H1 (cell line): ENCODE measurements at regions not wholly inside any gene's neighbourhood (a gene's known extent, or its start where the extent isn't known, plus 50 kb on each side); places are given as distances from the start of the nearest gene placed in this dataset.

Experiments used
- FOSL1 ChIP-seq: IDR thresholded peaks from 2 replicates; pipeline ENCODE4 v1.6.1; 2011; ENCODE audit warnings: mild to moderate bottlenecking, low read depth, low read length, moderate library complexity; ENCODE audit not compliant: insufficient read depth
- GTF2F1 ChIP-seq: IDR thresholded peaks from 2 replicates; pipeline ENCODE4 v1.6.1; 2012; ENCODE audit warnings: low read depth, low read length, improper control_type of control experiment, borderline replicate concordance
- RFX5 ChIP-seq: IDR thresholded peaks from 2 replicates; pipeline ENCODE4 v1.6.1; 2011; ENCODE audit warnings: low read depth, low read length, improper control_type of control experiment, borderline replicate concordance
- RNF2 ChIP-seq: fragments of 200-900, 300-1000 bp; sonication (generic); IDR thresholded peaks from 2 replicates; pipeline ENCODE4 v1.7.1; 2016; ENCODE audit warnings: borderline replicate concordance, low read depth, mild to moderate bottlenecking, antibody characterized with exemption, low read length; ENCODE audit not compliant: poor library complexity, severe bottlenecking; ENCODE audit errors: missing control alignments
- TF ChIP-seq, protein P1 (sequence below): IDR thresholded peaks from 2 replicates; pipeline ENCODE4 v1.6.1; 2012; ENCODE audit warnings: low read length, inconsistent platforms

DNA sequence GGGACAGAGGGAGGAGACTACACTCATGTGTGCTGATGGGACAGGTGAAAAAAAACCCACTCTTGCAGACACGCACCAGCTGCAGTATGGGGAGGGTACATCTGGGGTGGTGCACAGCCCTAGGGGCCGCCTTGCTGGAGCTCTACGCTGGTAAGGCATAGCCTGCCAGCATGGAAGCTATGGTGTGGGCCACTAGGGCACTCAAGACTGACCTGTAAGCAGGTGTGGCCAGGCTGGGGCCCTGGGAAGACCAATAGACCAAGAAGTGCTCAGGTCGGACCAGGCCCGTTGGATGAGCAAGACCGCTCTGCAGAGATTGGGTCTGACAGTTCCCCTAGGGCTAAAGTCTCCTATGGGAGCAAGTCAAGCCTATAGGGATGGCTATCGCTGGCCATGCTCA is 314.8 kb downstream of the FAM47A start (continued):
- TF ChIP-seq FOSL1 (no peak), RFX5 (no peak), RNF2 (no peak), GTF2F1 (no peak)
- TF ChIP-seq, protein P1, sequence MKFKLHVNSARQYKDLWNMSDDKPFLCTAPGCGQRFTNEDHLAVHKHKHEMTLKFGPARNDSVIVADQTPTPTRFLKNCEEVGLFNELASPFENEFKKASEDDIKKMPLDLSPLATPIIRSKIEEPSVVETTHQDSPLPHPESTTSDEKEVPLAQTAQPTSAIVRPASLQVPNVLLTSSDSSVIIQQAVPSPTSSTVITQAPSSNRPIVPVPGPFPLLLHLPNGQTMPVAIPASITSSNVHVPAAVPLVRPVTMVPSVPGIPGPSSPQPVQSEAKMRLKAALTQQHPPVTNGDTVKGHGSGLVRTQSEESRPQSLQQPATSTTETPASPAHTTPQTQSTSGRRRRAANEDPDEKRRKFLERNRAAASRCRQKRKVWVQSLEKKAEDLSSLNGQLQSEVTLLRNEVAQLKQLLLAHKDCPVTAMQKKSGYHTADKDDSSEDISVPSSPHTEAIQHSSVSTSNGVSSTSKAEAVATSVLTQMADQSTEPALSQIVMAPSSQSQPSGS, result no peak
